Stomach (tissue), 8 donors: ENCODE measurements at regions not wholly inside any gene's neighbourhood (a gene's known extent, or its start where the extent isn't known, plus 50 kb on each side); places are given as distances from the start of the nearest gene placed in this dataset.

ENCODE experiments used
- DNase-seq, 2 donors: peaks; one replicate each; pipeline versions ENCODE4 v3.0.0 to v3.0.0-alpha.2; 2013 to 2019
- H3K27ac ChIP-seq, 5 donors: fragments of 200-600 bp in 4 of 5; sonication (generic) in 4 of 5; one replicate each; pipeline ENCODE4 v1.5.1; 2013 to 2019; ENCODE audit warnings: mild to moderate bottlenecking in 1 of 5, moderate library complexity in 1 of 5
- H3K27me3 ChIP-seq, 3 donors: fragments of 200-600 bp; sonication (generic); one replicate each; pipeline ENCODE4 v1.5.1; 2017 to 2019; ENCODE audit warnings: mixed run types in 1 of 3
- H3K36me3 ChIP-seq, 4 donors: fragments of 200-600 bp; sonication (generic); 1 replicate in 3 of 4; 2 replicates in 1 of 4; pipeline ENCODE4 v1.5.1; 2016 to 2019
- H3K4me1 ChIP-seq, 4 donors: fragments of 200-600 bp; sonication (generic); one replicate each; pipeline ENCODE4 v1.5.1; 2016 to 2019
- H3K4me3 ChIP-seq, 4 donors: fragments of 200-600 bp; sonication (generic) in 3 of 4; one replicate each; pipeline ENCODE4 v1.5.1; 2016 to 2019; ENCODE audit warnings: mild to moderate bottlenecking in 1 of 4
- H3K9me3 ChIP-seq, 4 donors: fragments of 200-600 bp; sonication (generic); one replicate each; pipeline ENCODE4 v1.5.1; 2016 to 2019
- EP300 ChIP-seq: sonication (generic); formaldehyde crosslinking; IDR thresholded peaks from one replicate; pipeline ENCODE4 v1.6.1; 2017; ENCODE audit warnings: antibody characterized with exemption
- POLR2A ChIP-seq, 4 donors: fragments of 450-650 bp; IDR thresholded peaks; one replicate each; pipeline ENCODE4 v1.6.1; 2016; ENCODE audit warnings: antibody characterized with exemption in 4 of 4, control low read depth in 2 of 4, mild to moderate bottlenecking in 1 of 4, moderate library complexity in 1 of 4
- POLR2AphosphoS5 ChIP-seq, 3 donors: sonication (generic); formaldehyde crosslinking; IDR thresholded peaks; one replicate each; pipeline ENCODE4 v1.6.1; 2016; ENCODE audit warnings: antibody characterized with exemption in 3 of 3
- WGBS, 5 donors: extraction: QIAGEN DNeasy Blood & Tissue Kit in 3 of 5; methylation state at CpG; one replicate each; pipeline versions ENCODE4 v1.1.5 to v1.1.7; 2013 to 2018; 5-methylcytosine and 5-hydroxymethylcytosine counted together
- intact Hi-C: fragments of 100-400 bp; cut with DNase I; formaldehyde crosslinking; loops from one replicate; pipeline ENCODE4 v1.15.1; 2023; ENCODE audit warnings: low total_unique reads
- TF ChIP-seq, protein P1 (sequence below), 7 experiments: fragments of 450-650 bp in 4 of 7; fragments of 200-600 bp in 3 of 7; sonication (generic) in 3 of 7; IDR thresholded peaks; one replicate each; pipeline ENCODE4 v1.5.1; 2016 to 2019; ENCODE audit warnings: antibody characterized with exemption in 7 of 7, control low read depth in 2 of 7, mild to moderate bottlenecking in 1 of 7
- donor health status: healthy with polysubstance abuse.
- donor health status: Bipolar disorder and iron deficiency.
- donor health status: healthy.

DNA sequence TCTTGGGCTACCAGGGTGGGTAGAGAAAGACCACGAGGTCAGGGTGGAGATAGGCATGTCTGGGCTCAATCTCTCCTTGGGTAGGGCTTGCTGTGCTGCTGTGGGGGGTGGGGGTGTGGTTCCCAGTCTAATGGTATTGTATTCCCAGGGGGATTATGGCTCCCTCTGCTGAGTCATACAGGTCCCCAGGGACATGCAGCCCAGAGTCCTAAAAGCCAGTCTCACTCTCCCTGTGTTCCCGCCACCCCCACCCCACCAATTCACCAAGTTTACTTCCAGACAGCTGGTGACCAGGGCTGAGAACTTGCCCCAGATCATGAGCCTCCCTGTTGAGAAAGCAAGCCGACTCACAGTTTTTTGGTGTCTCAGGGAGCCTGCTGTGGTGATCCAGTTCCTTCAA lies 367.6 kb downstream of the C12orf75 start:
- TF ChIP-seq, protein P1, sequence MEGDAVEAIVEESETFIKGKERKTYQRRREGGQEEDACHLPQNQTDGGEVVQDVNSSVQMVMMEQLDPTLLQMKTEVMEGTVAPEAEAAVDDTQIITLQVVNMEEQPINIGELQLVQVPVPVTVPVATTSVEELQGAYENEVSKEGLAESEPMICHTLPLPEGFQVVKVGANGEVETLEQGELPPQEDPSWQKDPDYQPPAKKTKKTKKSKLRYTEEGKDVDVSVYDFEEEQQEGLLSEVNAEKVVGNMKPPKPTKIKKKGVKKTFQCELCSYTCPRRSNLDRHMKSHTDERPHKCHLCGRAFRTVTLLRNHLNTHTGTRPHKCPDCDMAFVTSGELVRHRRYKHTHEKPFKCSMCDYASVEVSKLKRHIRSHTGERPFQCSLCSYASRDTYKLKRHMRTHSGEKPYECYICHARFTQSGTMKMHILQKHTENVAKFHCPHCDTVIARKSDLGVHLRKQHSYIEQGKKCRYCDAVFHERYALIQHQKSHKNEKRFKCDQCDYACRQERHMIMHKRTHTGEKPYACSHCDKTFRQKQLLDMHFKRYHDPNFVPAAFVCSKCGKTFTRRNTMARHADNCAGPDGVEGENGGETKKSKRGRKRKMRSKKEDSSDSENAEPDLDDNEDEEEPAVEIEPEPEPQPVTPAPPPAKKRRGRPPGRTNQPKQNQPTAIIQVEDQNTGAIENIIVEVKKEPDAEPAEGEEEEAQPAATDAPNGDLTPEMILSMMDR (IDR thresholded peaks at IDR 0.05): no peak
- TF ChIP-seq EP300 (no peak), POLR2A (IDR thresholded peaks at IDR 0.05) (no peak), POLR2AphosphoS5 (IDR thresholded peaks at IDR 0.05) (no peak)
- no peak overlapping the region for H3K4me3 ChIP-seq
- no peaks in the 10 kb centered on the region for H3K4me1 ChIP-seq
- H3K36me3 ChIP-seq: no peaks in the 10 kb centered on the region
- peaks cover 0 to 5% (median 0%) of the 10 kb centered on the region in 4 donors for H3K9me3 ChIP-seq
- no peak overlapping the region for H3K27ac ChIP-seq
- 64 to 88% (median 77%) methylated on average over 2 to 3 of the region's 3 CpGs for WGBS, 5 donors
- intact Hi-C loops: no loop called here
- H3K27me3 ChIP-seq: peaks cover 0 to 5% (median 0%) of the 10 kb centered on the region in 3 donors
- DNase-seq: no peak

DNA sequence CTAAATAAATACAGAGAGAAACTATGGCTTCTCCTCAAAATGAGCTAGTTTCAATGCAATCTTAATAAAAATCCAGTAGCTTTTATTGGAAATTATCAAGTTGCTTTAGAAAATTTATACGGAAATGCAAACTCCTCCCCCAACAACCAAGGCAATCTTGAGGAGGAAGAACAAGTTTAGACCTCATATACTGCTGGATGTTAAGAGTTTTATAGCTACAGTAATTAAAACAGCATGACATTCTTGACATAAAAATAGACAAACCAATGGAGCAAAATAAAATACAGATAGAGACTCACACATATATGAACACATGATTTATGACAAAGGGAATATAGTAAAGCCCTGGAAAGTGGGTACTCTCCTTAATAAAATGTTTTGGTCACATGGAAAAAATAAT lies 368.7 kb downstream of the C12orf75 start:
- intact Hi-C loops: no loop called here
- DNase-seq: no peak
- Histone ChIP-seq H3K4me3 (no peak overlapping the region), H3K4me1 (no peaks in the 10 kb centered on the region), H3K9me3 (peaks cover 0 to 5% (median 0%) of the 10 kb centered on the region in 4 donors), H3K27me3 (peaks cover 0 to 5% (median 0%) of the 10 kb centered on the region in 3 donors), H3K27ac (no peak overlapping the region), H3K36me3 (no peaks in the 10 kb centered on the region)
- WGBS, 5 donors: 90 to 96% (median 93%) methylated on average over 1 of the region's 1 CpG
- no peak for TF ChIP-seq POLR2A (IDR thresholded peaks at IDR 0.05)
- TF ChIP-seq POLR2AphosphoS5 (IDR thresholded peaks at IDR 0.05): no peak
- TF ChIP-seq, protein P1 (IDR thresholded peaks at IDR 0.05): no peak
- no peak for TF ChIP-seq EP300

DNA sequence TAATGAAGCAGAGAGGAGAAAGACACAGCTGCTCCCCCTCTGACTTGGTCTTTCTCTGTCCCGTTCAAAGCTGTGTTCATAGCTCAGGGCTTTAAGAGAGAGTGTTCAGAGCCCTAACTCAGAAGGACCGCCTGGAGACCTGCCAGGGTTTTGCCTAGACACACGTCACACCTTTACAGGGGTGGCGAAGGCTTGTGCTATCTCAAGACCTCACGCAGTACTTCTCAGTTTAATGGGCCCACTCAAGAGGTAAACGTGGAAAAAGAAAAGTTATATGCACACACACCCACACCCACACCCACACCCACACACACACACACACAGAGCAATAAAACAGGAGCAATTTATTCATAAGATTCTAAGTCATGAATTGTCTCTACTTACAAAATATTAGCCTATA lies 374.3 kb downstream of the C12orf75 start:
- Histone ChIP-seq H3K36me3 (no peaks in the 10 kb centered on the region), H3K4me1 (peaks cover 0 to 4% (median 2%) of the 10 kb centered on the region in 4 donors), H3K9me3 (no peaks in the 10 kb centered on the region), H3K4me3 (no peak overlapping the region), H3K27ac (no peak overlapping the region), H3K27me3 (peaks cover 0 to 5% (median 0%) of the 10 kb centered on the region in 3 donors)
- no peak for DNase-seq
- TF ChIP-seq, protein P1 (IDR thresholded peaks at IDR 0.05): no peak
- TF ChIP-seq POLR2A (IDR thresholded peaks at IDR 0.05) (no peak), POLR2AphosphoS5 (IDR thresholded peaks at IDR 0.05) (no peak)
- 33 to 55% (median 39%) methylated on average over 6 of the region's 6 CpGs for WGBS, 5 donors
- intact Hi-C loops: no loop called here

DNA sequence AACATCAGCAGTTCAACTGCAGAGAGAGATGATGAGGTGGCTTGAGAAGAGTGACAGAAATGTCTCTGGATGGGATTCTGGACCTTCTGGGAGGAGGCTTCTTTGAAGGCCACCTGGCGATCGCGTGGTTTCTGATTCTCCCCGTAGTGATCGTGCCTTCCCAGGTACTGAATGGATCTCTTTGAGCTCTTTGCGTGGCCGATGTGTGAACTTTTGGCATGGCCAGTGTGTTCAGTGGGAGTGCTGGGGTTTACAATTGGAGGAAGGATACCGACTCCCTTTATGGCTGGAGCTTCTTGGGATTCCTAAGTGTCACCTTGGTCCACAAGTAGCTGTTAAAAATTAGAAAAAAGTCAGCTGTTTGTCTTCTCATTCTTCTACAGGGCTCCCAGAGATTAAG lies 374.7 kb downstream of the C12orf75 start:
- Histone ChIP-seq H3K4me1 (peaks cover 0 to 4% (median 2%) of the 10 kb centered on the region in 4 donors), H3K9me3 (no peaks in the 10 kb centered on the region), H3K27me3 (peaks cover 0 to 5% (median 0%) of the 10 kb centered on the region in 3 donors), H3K27ac (no peak overlapping the region), H3K4me3 (no peak overlapping the region), H3K36me3 (no peaks in the 10 kb centered on the region)
- no peak for DNase-seq
- 73 to 83% (median 81%) methylated on average over 8 of the region's 8 CpGs for WGBS, 5 donors
- TF ChIP-seq, protein P1 (IDR thresholded peaks at IDR 0.05): no peak
- no peak for TF ChIP-seq POLR2AphosphoS5 (IDR thresholded peaks at IDR 0.05)
- TF ChIP-seq POLR2A (IDR thresholded peaks at IDR 0.05): no peak
- no peak for TF ChIP-seq EP300
- intact Hi-C loops: no loop called here
